Suppressor macrophage treated with lipopolysaccharide for 4 hours (primary cell): ENCODE measurements at regions not wholly inside any gene's neighbourhood (a gene's known extent, or its start where the extent isn't known, plus 50 kb on each side); places are given as distances from the start of the nearest gene placed in this dataset.
"Not testable (repeated sequence)": the region's sequence is repeated elsewhere in the genome, so short reads cannot be mapped to it uniquely, and the experiment has no call there.

ENCODE experiments used
- DNase-seq: peaks from one replicate; pipeline ENCODE4 v3.0.0-alpha.2; 2020

DNA sequence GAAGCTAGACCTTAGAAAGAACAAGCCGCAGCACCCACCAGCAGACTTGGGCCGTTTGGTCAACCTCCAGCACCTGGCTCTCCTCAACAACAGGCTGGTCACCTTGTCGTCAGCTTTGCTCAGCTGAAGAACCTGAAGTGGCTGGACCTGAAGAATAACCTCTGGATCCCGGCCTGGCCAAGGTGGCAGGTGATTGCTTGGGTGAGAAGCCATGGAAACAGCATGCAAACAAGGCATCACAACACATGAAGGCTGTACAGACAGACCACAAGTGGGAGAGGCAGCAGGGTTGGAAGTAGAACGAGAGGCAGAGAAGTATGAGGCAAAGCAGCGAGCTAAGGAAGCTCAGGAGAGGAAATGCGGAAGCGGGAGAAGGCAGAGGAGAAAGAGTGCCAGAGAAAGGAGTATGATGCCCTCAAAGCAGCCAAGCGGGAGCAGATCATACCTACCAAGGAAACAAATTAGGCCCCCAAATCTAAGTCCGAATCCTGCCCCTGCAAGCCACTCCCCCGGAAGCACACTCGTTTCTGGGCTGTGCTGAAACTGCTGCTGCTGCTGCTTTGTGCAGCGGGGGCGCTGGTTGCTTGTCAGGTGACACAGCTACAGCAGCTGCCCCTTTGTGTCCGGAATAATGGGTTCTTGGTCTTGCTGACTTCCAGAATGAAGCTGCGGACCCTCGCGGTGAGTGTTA, 121.6 kb upstream of the LGSN start:
- no peak for DNase-seq

DNA sequence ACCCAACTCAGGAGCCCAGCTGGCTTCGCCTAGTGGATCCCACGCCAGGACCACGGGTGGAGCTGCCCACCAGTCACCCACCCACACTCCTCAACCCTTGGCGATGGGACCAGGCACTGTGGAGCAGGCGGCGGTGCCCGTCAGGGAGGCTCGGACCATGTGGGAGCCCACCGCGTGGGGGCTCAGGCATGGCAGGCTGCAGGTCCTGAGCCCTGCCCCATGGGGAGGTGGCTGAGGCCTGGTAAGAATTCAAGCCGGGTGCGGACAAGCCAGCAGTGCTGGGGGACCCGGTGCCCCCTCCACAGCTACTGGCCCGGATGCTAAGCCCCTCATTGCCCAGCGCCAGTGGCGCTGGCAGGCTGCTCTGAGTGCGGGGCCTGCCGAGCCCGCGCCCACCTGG, 123.1 kb upstream of the LGSN start:
- no peak for DNase-seq

DNA sequence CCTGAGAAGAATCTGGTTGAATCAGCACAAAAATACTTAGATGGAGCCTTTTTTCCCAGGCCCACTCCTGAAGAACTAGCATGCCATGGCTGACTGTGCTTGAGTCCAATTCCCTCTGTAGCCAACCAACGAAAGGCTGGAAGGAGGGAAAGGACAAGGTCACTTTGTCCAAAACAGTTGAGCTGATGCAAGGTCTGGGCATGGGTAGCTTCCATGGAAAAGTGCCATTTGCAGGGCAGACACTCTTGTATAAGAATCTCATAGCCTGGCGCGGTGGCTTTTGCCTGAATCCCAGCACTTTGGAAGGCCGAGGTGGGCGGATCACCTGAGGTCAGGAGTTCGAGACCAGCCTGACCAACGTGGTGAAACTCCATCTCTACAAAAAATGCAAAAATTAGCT, 125.0 kb upstream of the LGSN start:
- no peak for DNase-seq

DNA sequence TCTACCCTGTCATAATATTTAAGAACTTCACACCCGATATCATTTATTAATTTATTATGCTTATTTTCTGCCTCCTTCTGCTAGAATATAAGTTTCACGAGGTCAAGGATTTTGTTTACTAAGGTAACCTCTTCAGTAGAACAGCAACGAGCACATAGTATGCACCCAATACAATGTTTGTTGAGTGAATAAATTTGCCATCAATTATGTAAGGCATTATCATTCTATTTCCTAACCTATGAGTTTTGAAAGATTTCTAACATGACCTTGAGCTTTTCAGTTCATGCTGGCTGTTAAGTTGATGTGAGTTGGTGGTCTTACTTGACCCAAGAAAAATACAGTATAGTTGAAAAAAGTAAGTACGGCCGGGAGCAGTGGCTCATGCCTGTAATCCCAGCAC, 125.9 kb upstream of the LOC128125822 start:
- no peak for DNase-seq

DNA sequence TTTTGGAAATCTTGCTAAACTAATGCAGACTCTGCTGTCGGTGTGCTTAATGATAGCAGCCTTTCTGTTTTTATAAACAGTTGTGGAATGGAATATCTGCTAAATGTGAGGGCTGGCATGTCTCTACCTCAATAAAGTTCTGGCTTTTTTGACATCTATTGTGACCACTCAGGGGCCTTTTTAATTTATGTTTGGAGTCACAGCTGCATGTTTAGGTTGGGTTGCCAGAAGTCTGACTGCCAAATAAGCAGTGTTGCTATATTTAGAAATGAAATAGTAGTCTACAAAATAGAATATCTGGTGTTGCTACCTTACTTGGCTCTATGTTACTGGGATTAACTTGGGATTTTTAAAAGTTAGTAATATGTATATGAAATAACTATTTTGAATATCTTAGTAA, 125.1 kb upstream of the LOC128125822 start:
- DNase-seq, result no peak

DNA sequence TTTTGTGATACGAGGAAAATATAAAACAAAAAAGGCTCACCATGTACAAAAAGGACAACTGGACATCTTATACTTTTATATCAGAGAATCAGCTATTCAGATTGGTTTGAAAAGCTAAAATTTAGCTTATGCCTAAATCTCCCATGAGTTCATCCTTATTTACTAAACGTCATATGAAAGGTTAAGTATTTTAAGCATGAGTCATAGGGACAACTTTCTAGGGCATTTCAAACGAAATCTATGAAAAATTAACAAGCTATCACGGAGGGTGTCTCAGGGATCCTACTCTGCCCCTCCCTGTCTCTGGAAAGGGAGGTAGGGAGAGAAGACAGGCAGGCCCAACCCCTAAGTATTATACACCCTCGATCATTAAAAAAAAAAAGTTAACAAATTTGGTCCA, 124.1 kb upstream of the LOC128125822 start:
- no peak for DNase-seq

DNA sequence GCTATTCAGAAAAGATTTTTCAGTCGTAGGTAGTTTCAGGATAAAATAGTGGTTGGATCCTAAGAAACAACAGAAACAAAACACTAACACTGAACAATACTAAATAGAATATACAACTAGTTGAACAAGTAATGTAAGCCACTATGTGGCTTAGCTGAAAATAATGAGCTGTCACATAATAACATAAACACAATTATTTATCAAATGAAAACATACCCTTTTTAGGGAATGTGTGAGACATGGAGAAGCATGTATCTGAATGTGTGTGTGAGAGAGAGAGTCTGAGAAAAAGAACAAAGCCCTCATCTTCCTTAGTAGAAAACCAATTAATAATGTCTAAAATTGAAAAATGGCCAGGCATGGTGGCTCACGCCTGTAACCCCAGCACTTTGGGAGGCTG, 122.6 kb upstream of the LOC128125822 start:
- no peak for DNase-seq

DNA sequence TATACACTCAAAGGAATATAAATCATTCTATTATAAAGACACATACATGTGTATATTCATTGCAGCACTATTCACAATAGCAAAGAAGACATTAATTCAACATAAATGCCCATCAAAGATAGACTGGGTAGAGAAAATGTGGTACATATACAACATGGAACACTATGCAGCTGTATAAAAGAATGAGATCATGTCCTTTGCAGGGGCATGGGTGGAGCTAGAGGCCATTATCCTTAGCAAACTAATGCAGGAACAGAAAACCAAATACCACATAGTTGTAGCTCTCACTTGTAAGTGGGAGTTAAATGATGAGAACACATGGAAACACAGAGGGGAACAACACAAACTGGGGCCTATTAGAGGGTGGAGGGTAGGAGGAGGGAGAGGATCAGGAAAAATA, 121.0 kb upstream of the LOC128125822 start:
- no peak for DNase-seq

DNA sequence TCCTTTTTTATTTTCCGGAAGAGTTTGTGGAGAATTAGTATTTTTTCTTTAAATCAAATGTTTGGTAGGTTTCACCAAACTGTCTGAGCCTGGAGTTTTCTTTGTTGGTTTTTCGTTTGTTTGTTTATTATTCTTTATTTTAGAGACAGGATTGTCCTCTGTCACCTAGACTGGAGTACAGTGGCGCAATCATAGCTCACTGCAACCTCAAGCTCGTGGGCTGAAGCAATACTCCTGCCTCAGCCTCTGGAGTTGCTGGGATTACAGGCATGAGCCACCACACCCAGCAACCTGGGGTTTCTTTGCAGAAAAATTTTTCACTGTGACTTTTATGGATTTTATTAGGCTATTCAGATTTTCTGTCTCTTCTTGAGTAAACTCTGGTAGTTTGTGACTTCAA, 120.2 kb upstream of the LOC128125822 start:
- DNase-seq, result no peak

DNA sequence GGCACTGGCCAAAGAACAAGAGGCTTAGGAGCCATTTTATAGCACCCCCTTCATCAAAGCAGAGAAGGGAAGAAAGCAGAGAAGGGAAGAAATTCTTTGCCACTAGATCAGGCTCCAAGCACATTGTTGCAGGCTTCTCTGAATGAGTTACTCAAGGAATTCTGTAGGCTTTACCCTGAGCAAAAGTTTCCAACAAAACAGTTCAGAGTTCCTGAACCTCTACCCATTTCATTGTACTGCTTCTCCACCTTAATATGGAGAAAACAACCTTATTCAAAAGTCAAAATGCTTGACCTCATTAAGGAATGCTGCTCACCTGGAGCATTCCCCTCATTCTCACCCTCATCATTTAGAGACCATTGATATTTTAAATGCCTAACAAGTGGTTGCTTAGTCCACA, 115.5 kb upstream of the LOC128125822 start:
- no peak for DNase-seq

DNA sequence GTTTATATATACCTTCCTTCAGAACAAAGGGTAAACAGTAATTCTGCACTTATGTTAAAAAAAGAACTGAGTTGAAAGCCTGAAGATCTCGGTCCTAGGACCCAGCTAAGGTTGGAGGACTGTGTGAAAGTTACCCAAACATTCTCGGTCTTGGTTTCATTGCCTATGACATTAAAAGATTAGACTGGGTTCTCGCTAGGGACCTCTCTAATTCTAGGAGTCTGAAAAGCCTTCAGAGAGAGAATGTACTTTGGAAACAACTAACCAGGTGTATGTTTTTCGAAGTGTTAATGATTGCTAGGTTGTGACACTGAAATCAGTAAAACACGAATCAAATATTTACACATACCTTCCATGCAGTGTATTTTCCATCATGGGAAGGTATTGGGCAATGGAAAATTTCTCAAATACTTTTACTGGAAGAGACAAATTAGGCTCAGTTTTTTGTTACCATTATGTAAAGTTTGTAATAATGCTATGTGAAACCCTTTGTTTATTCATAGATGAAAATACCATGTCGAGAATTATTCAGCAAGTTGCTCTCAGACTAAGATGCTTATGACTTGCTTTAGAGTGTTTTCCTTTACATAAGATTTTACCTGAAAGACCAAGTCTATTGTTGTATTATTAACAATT, 113.7 kb upstream of the LOC128125822 start:
- no peak for DNase-seq

DNA sequence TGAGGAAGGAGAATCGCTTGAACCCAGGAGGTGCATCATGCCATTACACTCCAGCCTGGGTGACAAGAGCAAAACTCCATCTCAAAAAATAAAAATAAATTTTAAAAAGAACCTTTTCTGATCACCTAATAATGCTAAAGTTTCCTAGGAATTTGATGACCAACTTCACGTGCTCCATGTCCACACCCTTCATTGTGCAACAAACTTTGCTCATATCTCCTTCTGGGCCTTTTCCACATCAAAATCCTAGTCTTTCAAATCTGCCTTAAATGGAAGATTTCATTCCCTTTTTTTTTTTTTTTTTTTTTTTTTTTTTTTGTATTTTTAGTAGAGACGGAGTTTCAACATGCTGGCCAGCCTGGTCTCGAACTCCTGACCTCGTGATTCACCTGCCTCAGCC, 112.5 kb upstream of the LOC128125822 start:
- no peak for DNase-seq

DNA sequence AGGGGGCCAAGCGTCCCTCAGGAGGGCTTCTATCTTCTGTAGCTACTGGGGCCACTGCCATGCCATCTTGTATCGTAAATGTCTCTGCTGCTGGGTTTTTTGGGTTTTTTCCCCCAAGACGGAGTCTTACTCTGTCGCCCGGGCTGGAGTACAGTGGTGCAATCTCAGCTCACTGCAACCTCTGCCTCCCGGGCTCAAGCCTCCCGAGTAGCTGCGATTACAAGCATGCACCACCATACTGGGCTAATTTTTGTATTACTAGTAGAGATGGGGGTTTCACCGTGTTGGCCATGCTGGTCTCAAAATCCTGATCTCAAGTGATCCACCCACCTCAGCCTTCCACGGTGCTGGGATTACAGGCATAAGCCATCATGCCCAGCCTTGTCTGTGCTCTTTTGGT, 111.3 kb upstream of the LOC128125822 start:
- DNase-seq, result no peak

DNA sequence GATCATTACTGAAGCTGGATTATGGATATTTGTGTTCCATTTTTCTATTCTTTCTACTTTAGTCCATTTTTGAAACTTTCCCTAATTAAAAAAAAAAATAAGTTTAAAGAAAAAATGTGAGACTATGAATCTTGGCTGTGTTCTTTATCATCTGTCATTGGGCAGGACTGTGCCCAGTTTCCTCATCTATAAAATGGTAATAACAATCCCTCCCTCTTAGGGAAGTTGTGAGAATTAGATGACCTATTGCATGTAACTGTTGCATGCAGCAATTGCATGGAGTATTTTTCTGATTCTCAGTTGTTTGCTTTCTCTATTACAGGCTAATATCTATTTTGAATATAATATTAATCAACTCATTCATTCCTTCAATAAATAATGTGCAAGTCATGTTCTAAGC, 108.2 kb upstream of the LOC128125822 start:
- DNase-seq, result no peak

DNA sequence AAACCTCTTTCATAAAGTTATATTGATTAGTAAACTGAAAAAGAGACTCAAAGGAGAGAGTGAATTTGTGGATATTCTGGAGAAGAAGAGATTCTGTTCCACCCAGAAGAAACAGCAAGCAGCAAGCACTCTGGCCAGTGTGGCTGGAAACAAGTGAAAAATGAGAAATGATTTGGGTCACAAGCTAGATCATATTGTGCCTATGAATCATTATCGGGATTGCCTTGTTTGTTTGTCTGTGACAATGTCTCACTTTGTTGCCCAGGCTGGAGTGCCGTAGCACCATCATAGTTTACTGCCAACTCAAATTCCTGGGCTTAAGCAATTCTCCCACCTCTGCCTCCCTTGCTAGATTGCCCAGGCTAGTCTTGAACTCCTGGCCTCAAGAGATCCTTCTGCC, 106.5 kb upstream of the LOC128125822 start:
- DNase-seq, result no peak

DNA sequence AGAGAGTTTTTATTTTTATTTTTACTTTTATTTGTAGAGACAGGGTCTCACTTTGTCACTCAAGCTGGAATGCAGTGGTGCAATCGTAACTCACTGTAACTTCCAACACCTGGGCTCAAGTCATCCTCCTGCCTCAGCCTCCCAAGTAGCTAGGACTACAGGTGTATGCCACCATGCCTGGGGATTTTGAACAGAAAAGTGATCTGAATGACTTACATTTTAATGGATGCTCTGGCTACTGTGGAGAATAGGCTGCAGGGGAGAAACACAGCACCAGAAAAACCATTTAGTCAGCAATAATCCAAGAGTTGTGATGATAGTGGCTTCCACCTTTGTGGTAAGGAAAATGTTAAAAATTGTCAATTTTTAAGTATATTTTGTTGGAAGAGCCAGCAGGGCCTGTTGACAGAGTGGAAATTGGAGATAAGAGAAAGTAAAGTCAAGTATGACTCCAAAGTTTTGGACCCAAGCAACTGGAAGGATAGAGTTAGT, 106.0 kb upstream of the LOC128125822 start:
- no peak for DNase-seq

DNA sequence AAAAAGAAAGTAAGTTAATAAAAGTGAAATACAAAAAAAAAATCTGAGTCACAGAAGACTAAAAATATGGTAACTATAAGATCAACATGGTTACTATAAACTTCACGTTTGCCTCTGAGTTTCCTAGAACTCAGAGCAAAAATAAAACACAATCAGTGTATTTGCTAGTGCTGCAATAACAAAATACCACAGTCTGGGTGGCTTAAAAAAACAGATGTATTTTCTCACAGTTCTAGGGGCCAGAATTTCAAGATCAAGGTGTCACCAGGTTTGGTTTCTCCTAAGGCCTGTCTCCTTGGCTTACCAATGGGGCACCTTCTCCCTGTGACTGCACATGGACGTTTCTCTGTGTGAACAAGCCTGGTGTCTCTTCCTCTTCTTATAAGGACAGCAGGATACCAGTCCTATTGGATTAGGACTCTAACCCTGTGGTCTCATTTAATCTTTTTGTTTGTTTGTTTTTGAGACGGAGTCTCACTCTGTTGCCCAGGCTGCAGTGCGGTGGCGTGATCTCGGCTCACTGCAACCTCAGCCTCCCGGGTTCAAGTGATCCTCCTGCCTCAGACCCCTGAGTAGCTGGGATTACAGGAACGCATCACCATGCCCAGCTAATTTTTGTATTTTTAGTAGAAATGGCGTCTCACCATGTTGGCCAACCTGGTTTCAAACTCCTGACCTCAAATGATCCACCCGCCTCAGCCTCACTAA, 104.9 kb upstream of the LOC128125822 start:
- DNase-seq, result no peak

DNA sequence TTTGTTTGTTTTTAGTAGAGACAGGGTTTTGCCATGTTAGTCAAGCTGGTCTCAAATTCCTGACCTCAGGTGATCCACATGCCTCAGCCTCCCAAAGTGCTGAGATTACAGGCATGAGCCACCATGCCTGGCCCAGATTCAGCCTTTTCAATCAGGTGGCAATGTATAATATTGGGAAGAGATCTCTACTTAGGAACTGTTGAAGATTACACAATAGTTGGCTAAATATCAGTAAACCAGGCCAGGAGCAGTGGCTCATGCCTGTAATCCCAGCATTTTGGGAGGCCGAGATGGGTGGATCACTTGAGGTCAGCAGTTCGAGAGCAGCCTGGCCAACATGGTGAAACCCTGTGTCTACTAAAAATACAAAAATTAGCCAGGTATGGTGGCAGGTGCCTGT, 101.1 kb upstream of the LOC128125822 start:
- not testable (repeated sequence) for DNase-seq

DNA sequence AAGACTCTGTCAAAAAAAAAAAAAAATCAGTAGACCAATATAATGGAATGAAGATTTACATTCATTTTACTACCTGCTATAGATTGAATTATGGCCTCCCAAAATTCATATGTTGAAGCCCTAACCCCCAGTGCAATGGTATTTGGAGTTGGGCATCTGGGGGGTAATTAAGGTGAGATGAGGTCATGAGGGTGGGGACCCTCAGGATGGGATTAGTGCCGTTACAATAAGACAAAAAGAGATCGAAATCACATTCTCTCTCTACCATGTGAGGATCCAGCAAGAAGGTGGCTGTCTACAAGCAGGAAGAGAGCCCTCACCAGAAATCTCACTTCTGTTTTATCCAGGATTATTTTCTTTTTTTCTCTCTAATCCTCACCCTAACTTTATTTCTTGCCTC, 100.6 kb upstream of the LOC128125822 start:
- DNase-seq, result no peak

DNA sequence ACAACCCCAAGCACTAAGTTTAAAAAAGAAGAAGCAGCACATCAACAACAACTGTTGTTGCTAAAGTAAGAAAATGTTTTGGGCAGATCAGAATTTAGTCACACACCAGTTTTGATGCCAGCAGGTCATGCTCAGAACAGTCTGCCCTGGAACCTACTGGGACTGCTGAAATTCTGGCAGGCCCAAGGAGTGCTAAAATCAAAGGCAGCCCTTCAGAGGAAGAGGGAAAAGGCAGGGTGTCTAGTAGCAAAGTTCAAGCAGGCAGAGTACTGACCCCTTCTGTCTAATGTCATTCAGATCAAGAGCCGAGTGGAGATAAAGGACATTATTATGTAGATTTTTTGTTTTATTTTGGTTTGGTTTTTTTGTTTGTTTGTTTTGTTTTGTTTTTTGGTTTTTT, 96.6 kb upstream of the LOC128125822 start:
- DNase-seq, result no peak

DNA sequence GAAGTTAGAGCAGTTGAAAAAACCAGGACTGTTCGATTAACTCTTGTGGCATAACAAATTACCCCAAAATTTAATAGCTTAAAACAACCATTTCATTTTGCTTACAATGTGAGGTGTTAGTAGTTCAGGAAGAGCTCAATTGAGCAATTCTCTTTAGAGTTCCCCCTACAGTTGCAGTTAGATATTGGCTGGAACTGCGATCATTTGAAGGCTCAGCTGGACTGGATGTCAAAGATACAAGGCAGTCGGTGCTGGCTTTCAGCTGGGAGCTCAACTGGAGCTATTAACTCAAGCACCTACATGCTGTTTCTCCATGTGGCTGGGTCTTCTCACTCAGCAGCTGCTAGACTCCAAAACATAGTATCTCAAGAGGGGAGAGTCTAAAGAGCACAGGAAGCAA, 96.0 kb upstream of the LOC128125822 start:
- no peak for DNase-seq

DNA sequence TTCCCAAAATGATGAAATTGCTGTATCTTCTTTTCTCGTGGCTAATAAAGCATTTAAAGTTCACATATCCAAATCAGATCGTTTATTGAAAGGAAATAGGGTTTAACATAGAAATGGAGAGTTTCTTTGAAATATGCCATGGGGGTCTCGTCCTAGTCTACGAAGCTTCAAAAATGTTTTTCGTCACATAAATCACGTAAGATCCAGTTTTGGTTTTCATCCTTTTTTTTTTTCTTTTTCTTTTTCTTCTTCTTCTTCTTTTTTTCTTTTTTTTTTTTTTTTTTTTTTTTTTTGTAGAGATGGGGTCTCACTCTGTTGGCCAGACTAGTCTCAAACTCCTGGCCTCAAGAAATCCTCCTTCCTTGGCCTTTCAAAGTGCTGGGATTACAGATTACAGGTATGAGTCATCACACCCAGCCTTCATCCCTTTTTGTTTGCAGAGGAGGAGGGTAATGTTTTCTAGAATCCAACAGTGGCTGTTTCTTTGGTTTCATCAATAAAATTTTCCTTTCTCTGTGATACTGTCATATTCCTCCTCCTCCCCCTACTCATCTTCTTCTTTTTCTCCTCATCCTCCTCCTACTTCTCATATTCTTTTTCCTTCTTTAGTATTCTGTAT, 94.7 kb upstream of the LOC128125822 start:
- DNase-seq, result no peak

DNA sequence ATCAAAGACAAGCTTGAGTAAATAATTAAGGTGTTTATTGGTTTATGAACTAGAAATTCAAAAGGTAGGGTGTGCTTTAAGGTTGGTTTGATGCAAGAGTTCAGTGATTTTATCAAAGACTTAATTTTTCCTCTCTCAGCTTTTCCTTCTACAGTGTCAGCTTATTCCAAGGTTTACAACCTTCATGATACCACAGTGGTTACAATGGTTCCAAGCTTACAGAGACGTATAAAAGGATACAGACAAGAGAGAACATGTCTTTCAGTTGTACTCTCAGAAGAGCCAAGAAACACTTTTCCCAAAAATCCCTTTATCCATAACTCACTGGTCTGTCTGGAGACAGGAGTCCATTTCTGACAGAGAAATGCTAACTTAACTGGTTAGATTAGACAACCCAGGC, 93.5 kb upstream of the LOC128125822 start:
- DNase-seq, result no peak

DNA sequence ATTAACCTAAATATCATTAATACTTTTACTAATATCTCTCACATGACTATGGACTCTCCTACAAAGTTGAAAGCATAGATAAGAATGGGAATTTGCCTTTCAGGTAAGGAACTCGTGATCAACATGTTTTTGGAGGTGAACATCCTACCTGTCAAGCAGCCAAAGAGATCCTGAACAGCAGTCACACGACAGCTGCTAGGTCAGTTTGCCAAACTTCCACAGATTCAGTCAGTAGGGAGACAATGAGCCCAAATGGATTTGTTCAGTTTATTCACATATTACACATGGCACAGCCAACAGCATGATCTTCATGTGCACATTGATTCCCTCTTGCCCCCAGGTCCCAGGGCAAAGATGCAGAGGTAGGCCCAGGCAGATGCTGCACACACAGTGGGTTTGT, 86.1 kb upstream of the LOC128125822 start:
- no peak for DNase-seq
